Right ventricle myocardium inferior (tissue), 1 donor: ENCODE measurements at regions not wholly inside any gene's neighbourhood (a gene's known extent, or its start where the extent isn't known, plus 50 kb on each side); places are given as distances from the start of the nearest gene placed in this dataset.
A peak's percentile ranks its signal among the peaks of the same experiment; 100 is the strongest.
"Not testable (repeated sequence)": the region's sequence is repeated elsewhere in the genome, so short reads cannot be mapped to it uniquely, and the experiment has no call there.

Source experiments
- ATAC-seq: fragments of 200-7000 bp; cut with Tn5 transposase; one replicate; pipeline ENCODE4 v1.9.1; 2020; ENCODE audit warnings: mild to moderate bottlenecking, moderate library complexity
- DNase-seq: peaks from one replicate; pipeline ENCODE4 v3.0.0; 2021; ENCODE audit errors: missing footprints
- intact Hi-C: fragments of 100-400 bp; cut with DNase I; formaldehyde crosslinking; loops from one replicate; pipeline ENCODE4 v1.11.0; 2022
- donor health status: DM: no; HTN: yes; CAD: no; lungs with severe emphysema.

- intact Hi-C loops, result no loop called here
- DNase-seq (no peak), ATAC-seq (no peak)
Observed at GRCh38 chr4:125760956-125761355, 446.2 kb downstream of the FAT4 start.

- ATAC-seq (no peak), DNase-seq (no peak)
- intact Hi-C loops, result loop anchor here (2.0 kb wide), 1 partner anchor 14 kb away; no protein-coding TSS in a partner anchor
Observed at GRCh38 chr4:125762537-125762936, 447.8 kb downstream of the FAT4 start.

GRCh38 chr4:125765941-125766340 lies 451.2 kb downstream of the FAT4 start:
- ATAC-seq (no peak), DNase-seq (no peak)

GRCh38 chr4:125770814-125771398 lies 456.2 kb downstream of the FAT4 start:
- no peak for ATAC-seq
- no peak for DNase-seq
- intact Hi-C loops, result no loop called here

More at GRCh38 chr4:125765941-125766340, 451.2 kb downstream of the FAT4 start:
- intact Hi-C loops, result no loop called here

- no peak for ATAC-seq
- intact Hi-C loops, result no loop called here
- DNase-seq, result no peak
Observed at GRCh38 chr4:125772680-125773079, 457.9 kb downstream of the FAT4 start.

GRCh38 chr4:125773502-125773901 lies 458.7 kb downstream of the FAT4 start:
- intact Hi-C loops, result no loop called here
- DNase-seq (no peak), ATAC-seq (no peak)

GRCh38 chr4:125773931-125774330 lies 459.2 kb downstream of the FAT4 start:
- intact Hi-C loops, result no loop called here
- ATAC-seq, result no peak
- DNase-seq, result no peak

- intact Hi-C loops, result loop anchor here (2.0 kb wide), 1 partner anchor 13 kb away; no protein-coding TSS in a partner anchor
- ATAC-seq, result no peak
- DNase-seq, result no peak
Observed at GRCh38 chr4:125776146-125776545, 461.4 kb downstream of the FAT4 start.

GRCh38 chr4:125780164-125780563 lies 465.4 kb downstream of the FAT4 start:
- DNase-seq (no peak), ATAC-seq (no peak)
- intact Hi-C loops, result no loop called here

- no peak for ATAC-seq
- DNase-seq, result no peak
- intact Hi-C loops, result no loop called here
Observed at GRCh38 chr4:125780747-125781146, 466.0 kb downstream of the FAT4 start.

- no peak for DNase-seq
- no peak for ATAC-seq
- intact Hi-C loops, result no loop called here
Observed at GRCh38 chr4:125781651-125782050, 466.9 kb downstream of the FAT4 start.

- no peak for DNase-seq
- no peak for ATAC-seq
- intact Hi-C loops, result no loop called here
Observed at GRCh38 chr4:125784741-125785140, 470.0 kb downstream of the FAT4 start.

GRCh38 chr4:125787707-125788106 lies 473.0 kb downstream of the FAT4 start:
- DNase-seq (no peak), ATAC-seq (no peak)
- intact Hi-C loops, result no loop called here

GRCh38 chr4:125789023-125789422 lies 474.3 kb downstream of the FAT4 start:
- DNase-seq (peak; percentile 7), ATAC-seq (no peak)
- intact Hi-C loops, result no loop called here

GRCh38 chr4:125791896-125792295 lies 477.1 kb downstream of the FAT4 start:
- intact Hi-C loops, result no loop called here
- no peak for ATAC-seq
- DNase-seq, result no peak

- DNase-seq (no peak), ATAC-seq (no peak)
- intact Hi-C loops, result no loop called here
Observed at GRCh38 chr4:125794989-125795388, 480.2 kb downstream of the FAT4 start.

- ATAC-seq, result no peak
- intact Hi-C loops, result no loop called here
- DNase-seq, result no peak
Observed at GRCh38 chr4:125796138-125796537, 481.4 kb downstream of the FAT4 start.

- intact Hi-C loops, DNase-seq, ATAC-seq: not testable (repeated sequence)
Observed at GRCh38 chr4:125797621-125798020, 482.9 kb downstream of the FAT4 start.

GRCh38 chr4:125801373-125801772 lies 486.6 kb downstream of the FAT4 start:
- DNase-seq (no peak), ATAC-seq (no peak)
- intact Hi-C loops, result no loop called here

- intact Hi-C loops, result no loop called here
- ATAC-seq (no peak), DNase-seq (no peak)
Observed at GRCh38 chr4:125801924-125802323, 487.2 kb downstream of the FAT4 start.

GRCh38 chr4:125808022-125808421 lies 493.3 kb downstream of the FAT4 start:
- intact Hi-C loops, result no loop called here
- DNase-seq (no peak), ATAC-seq (no peak)
